NCI-H1436 treated with DMSO at 0.1 percent for 48 hours (cell line): ENCODE measurements at regions not wholly inside any gene's neighbourhood (a gene's known extent, or its start where the extent isn't known, plus 50 kb on each side); places are given as distances from the start of the nearest gene placed in this dataset.

Experiments used
- DNase-seq: peaks from one replicate; lab custom pipeline; 2025; lab: John Stamatoyannopoulos, UW

GRCh38 chr4:36716874-36717273, 435.5 kb downstream of the DTHD1 start:
- no peak for DNase-seq

- no peak for DNase-seq
These were observed 438.0 kb downstream of the DTHD1 start for GRCh38 chr4:36719425-36719824.

GRCh38 chr4:36722986-36723385, 441.6 kb downstream of the DTHD1 start:
- DNase-seq, result no peak

- DNase-seq, result no peak
These were observed 452.9 kb downstream of the DTHD1 start for GRCh38 chr4:36734334-36734733.

GRCh38 chr4:36737691-36738090, 456.3 kb downstream of the DTHD1 start:
- DNase-seq, result no peak

- no peak for DNase-seq
These were observed 459.4 kb downstream of the DTHD1 start for GRCh38 chr4:36740796-36741310.

GRCh38 chr4:36747277-36748129, 466.1 kb downstream of the DTHD1 start:
- DNase-seq, result no peak

GRCh38 chr4:36753048-36753447, 471.6 kb downstream of the DTHD1 start:
- DNase-seq, result no peak

- no peak for DNase-seq
These were observed 476.3 kb downstream of the DTHD1 start for GRCh38 chr4:36757580-36758311.

GRCh38 chr4:36758312-36759178, 477.1 kb downstream of the DTHD1 start:
- DNase-seq, result no peak

GRCh38 chr4:36761607-36762006, 480.2 kb downstream of the DTHD1 start:
- no peak for DNase-seq

- DNase-seq, result no peak
These were observed 480.7 kb upstream of the NWD2 start for GRCh38 chr4:36763814-36764213.

- DNase-seq, result no peak
These were observed 476.9 kb upstream of the NWD2 start for GRCh38 chr4:36767596-36767995.

GRCh38 chr4:36771411-36772153, 473.0 kb upstream of the NWD2 start:
- no peak for DNase-seq

- DNase-seq, result no peak
These were observed 472.4 kb upstream of the NWD2 start for GRCh38 chr4:36772154-36772516.

- no peak for DNase-seq
These were observed 471.1 kb upstream of the NWD2 start for GRCh38 chr4:36773467-36773866.

- DNase-seq, result no peak
These were observed 469.0 kb upstream of the NWD2 start for GRCh38 chr4:36775544-36775943.

GRCh38 chr4:36779601-36780000, 464.9 kb upstream of the NWD2 start:
- DNase-seq, result no peak

GRCh38 chr4:36785973-36786372, 458.6 kb upstream of the NWD2 start:
- DNase-seq, result no peak

GRCh38 chr4:36786519-36786918, 458.0 kb upstream of the NWD2 start:
- no peak for DNase-seq

GRCh38 chr4:36794716-36795115, 449.8 kb upstream of the NWD2 start:
- no peak for DNase-seq

- no peak for DNase-seq
These were observed 432.4 kb upstream of the NWD2 start for GRCh38 chr4:36812149-36812548.
